ENCODE measurements at regions not wholly inside any gene's neighbourhood (a gene's known extent, or its start where the extent isn't known, plus 50 kb on each side); places are given as distances from the start of the nearest gene placed in this dataset.
A peak's percentile ranks its signal among the peaks of the same experiment; 100 is the strongest.

- intact Hi-C loops (cut with DNase I), result no loop called here
- ATAC-seq (peak in 1 of 2 donors; percentile 39), DNase-seq (no peak)
Measured at GRCh38 chr22:27192135-27192829, 534.9 kb downstream of the MIAT start.

- intact Hi-C loops (cut with DNase I), result no loop called here
- DNase-seq (no peak), ATAC-seq (no peak)
Measured at GRCh38 chr22:27193215-27193614, 535.8 kb downstream of the MIAT start.

- ATAC-seq (no peak), DNase-seq (no peak)
- intact Hi-C loops (cut with DNase I), result no loop called here
Measured at GRCh38 chr22:27193636-27194035, 536.2 kb downstream of the MIAT start.

- intact Hi-C loops (cut with DNase I), result no loop called here
- ATAC-seq (no peak), DNase-seq (no peak)
Measured at GRCh38 chr22:27194096-27194748, 536.8 kb downstream of the MIAT start.

GRCh38 chr22:27195094-27195493 lies 537.7 kb downstream of the MIAT start:
- ATAC-seq, result peak; percentile 55 to 82
- intact Hi-C loops (cut with DNase I), result no loop called here
- DNase-seq, result peak; percentile 49

DNA sequence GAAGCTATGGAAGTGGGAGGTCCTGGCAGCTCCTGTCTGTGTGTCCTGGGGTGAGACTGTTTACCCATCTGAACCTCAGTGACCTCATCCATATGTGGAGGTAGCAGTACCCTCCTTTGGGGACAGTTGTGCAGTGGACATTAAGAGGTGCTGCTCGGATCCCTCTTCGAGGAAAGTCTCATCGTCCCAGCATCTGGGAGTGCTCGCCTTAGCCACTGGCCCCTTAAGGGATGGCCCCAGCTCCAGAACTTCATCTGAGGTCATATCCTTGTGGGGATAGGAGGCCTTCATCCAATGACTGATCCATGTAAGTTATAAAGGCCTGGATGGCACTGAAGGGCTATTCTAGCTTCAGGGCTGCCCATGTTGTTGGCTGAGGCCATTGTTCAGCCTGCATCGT lies 538.1 kb downstream of the MIAT start:
- DNase-seq, result no peak
- peak in 1 of 2 donors; percentile 50 for ATAC-seq
- intact Hi-C loops (cut with DNase I), result no loop called here

DNA sequence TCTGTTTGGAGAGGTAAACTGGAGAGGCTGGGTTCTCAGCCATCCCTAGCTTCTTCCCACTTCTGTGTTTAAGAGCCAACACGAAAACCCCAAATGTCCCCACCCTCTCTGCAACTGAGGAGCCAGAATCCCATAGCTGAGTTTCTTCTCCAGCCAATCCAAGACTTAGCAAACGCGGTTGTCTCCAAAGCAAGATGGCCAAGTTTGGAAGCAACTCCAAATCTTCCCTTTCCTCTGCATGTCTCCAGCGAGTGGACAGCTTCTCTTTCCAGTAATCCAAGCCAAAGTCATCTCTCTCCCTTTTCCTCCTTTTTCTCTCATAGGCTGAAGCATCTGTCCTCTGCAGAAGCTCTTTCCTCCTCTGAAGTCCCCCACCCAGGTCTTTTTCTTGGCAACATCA lies 539.2 kb downstream of the MIAT start:
- ATAC-seq (peak in 1 of 2 donors; percentile 31), DNase-seq (no peak)
- intact Hi-C loops (cut with DNase I), result no loop called here

DNA sequence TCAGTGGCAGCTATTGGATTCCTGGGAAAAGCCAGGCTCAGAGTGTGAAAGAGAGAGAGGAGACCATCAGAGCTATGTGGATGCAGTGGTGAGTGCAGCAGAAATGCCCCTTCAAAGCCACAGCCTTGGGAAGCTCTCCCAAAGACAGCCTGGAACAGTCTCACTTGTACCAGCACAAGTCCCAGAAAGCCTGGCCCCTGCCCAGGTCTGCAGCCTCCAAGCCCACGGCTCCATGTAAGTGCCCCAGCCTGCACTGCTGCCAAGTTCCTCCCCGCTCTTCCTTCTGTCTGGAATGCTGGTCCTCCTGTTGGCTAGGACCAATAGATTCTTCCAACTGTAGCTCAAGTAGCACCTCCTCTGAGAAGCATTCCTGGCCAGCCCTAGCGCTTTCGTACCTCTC lies 539.7 kb downstream of the MIAT start:
- intact Hi-C loops (cut with DNase I), result no loop called here
- no peak for ATAC-seq

GRCh38 chr22:27197618-27198017 lies 540.2 kb downstream of the MIAT start:
- DNase-seq, result no peak
- intact Hi-C loops (cut with DNase I), result no loop called here
- ATAC-seq, result no peak

More for the DNA sequence above, 539.7 kb downstream of the MIAT start:
- DNase-seq, result no peak

GRCh38 chr22:27198518-27199035 lies 541.2 kb downstream of the MIAT start:
- ATAC-seq (no peak), DNase-seq (no peak)
- intact Hi-C loops (cut with DNase I), result no loop called here

GRCh38 chr22:27199354-27199753 lies 542.0 kb downstream of the MIAT start:
- intact Hi-C loops (cut with DNase I), result no loop called here
- ATAC-seq, result no peak
- no peak for DNase-seq

DNA sequence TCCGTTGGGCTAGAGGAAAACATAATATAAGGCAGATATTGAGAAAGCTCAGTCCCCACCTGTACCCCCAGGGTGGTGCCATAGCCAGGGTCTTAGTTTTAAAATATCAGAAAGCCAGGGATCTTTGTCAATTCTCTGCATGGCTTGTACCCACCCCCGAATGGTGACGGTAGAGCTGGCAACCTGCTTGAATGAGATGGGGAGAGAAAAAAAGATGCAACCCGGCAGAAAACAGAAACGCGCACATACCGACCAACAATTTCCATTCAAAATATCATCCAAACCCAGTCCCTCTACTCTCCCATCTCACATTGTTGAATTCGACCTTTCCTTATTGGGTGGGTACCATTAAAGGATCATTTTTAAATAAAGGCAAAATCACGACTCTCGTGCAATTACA lies 543.9 kb downstream of the MIAT start:
- intact Hi-C loops (cut with DNase I), result no loop called here
- ATAC-seq (no peak), DNase-seq (no peak)

DNA sequence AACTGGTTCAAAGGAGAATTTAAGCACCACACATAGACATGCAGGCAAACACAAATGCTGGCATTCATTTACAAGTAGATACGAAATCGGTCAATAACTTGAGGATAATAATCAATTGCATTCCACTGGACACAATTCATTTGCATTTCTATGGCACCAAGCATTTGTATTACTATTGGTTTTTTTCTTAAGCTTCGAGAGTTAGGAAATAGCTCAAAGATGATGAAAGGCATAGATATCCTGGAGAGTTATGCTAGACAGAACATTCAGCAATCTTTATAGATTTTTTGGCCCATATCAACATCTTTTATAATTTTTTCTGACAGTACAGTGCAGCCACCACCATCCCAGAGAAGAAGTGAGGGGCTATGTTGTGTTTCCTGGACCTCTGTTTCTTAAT lies 544.4 kb downstream of the MIAT start:
- ATAC-seq (no peak), DNase-seq (no peak)
- intact Hi-C loops (cut with DNase I), result no loop called here

GRCh38 chr22:27203276-27203660 lies 545.9 kb downstream of the MIAT start:
- intact Hi-C loops (cut with DNase I), result no loop called here
- DNase-seq (no peak), ATAC-seq (peak in 1 of 2 donors; percentile 25)

DNA sequence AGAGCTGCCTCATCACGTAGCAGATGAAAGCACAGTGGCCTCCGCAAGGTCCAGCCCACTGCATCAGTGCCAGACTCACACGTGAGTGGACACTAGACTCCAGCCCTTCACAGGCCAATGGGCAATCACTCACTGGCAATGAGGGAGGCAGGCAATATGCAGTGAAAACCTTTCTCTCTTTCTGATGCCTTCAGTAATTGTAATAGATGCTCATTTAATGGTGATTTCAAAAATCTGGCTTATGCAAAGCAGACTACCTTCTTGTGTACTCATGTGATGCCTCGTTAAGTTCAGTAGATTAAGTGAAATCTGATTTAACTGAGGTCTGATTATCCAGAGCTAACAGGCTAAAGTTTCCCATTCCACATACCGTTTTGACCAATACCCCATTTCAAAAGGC lies 546.9 kb downstream of the MIAT start:
- DNase-seq, result no peak
- intact Hi-C loops (cut with DNase I), result no loop called here
- no peak for ATAC-seq

- intact Hi-C loops (cut with DNase I), result no loop called here
- ATAC-seq (no peak), DNase-seq (no peak)
Measured at GRCh38 chr22:27204817-27205216, 547.4 kb downstream of the MIAT start.

DNA sequence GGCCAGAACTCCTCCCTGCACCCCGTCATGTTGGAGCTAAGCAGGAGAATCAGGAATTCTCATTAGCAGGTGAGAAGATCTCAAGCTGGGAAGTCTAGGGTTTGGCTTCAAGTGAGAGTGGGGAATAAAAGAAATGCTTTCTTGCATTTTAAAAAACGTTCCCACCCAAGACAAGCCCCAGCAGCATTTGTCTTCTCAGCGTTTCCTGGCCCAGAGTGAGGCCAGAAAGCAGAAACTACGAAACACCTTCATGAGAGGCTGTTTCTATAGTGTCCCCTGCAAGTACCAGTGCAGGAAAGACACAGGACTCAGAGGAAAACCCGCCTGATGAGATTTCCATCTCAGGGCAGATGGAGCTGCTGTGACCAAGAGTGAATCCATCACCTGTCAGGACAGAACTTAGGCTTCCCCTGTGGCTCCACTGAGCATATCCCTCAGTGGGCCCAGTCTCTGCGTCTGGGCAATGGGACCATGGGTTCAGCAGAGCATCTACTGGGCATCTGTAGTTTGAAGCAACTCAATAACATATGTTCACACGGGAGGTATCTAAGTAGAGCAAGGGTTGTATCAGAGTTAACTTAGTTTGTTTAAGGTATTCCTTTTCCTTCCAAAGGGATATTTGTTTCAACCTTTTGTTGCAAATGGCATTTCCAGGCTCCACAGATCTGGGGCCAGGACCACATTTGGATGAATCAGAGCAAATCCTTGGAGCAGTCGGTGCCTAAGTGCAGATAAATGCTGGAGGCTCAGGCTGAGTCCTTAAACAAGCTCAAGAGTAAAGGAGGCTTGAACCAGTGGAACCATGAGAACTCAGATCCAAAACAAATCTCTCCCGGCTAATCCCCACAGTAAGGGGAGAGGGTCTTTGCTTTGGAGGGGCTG lies 548.3 kb downstream of the MIAT start:
- no peak for ATAC-seq
- intact Hi-C loops (cut with DNase I), result no loop called here
- no peak for DNase-seq

DNA sequence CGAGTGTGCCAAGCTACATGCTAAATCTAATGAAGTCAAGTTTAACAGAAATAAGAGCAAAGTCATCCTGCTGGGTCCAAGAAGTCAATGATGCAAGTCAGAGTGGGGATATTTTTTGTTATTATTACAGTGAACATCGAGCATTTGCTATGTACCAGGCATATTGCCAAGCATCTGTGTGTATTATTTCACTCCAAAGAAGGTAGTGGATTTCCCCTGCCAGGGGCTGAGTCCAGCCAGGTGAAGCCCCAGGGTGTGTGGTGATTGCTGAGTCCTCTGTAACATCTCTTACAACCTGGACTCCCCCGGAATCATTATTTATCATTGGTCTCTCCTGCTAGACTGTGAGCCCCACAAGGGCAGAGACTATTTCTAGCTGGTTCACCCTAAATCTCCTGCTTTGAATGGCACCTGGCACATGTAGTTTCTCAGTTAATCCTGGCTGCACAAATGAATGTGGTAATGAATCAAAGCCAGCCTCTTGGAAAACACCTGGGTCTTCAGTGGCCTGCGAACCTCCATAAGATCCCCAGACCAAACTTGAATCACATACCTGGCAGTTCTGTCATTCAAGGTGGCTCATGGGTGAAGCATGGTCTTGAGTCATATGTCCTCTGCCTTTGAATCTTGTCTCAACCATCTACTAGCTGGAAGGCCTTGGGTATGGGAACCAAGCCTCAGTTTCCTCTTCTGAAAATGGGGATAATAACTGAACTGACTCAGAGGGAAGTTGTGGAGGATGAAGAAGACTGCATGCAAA lies 549.2 kb downstream of the MIAT start:
- intact Hi-C loops (cut with DNase I), result no loop called here
- no peak for ATAC-seq
- DNase-seq, result no peak

- intact Hi-C loops (cut with DNase I), result no loop called here
- ATAC-seq, result no peak
- DNase-seq, result no peak
Measured at GRCh38 chr22:27207266-27207665, 549.9 kb downstream of the MIAT start.
